Dermis blood vessel endothelial cell (primary cell): ENCODE measurements at regions not wholly inside any gene's neighbourhood (a gene's known extent, or its start where the extent isn't known, plus 50 kb on each side); places are given as distances from the start of the nearest gene placed in this dataset.
"Not testable (repeated sequence)": the region's sequence is repeated elsewhere in the genome, so short reads cannot be mapped to it uniquely, and the experiment has no call there.

Source experiments
- DNase-seq: peaks from one replicate; pipeline ENCODE4 v3.0.0; 2010

DNA sequence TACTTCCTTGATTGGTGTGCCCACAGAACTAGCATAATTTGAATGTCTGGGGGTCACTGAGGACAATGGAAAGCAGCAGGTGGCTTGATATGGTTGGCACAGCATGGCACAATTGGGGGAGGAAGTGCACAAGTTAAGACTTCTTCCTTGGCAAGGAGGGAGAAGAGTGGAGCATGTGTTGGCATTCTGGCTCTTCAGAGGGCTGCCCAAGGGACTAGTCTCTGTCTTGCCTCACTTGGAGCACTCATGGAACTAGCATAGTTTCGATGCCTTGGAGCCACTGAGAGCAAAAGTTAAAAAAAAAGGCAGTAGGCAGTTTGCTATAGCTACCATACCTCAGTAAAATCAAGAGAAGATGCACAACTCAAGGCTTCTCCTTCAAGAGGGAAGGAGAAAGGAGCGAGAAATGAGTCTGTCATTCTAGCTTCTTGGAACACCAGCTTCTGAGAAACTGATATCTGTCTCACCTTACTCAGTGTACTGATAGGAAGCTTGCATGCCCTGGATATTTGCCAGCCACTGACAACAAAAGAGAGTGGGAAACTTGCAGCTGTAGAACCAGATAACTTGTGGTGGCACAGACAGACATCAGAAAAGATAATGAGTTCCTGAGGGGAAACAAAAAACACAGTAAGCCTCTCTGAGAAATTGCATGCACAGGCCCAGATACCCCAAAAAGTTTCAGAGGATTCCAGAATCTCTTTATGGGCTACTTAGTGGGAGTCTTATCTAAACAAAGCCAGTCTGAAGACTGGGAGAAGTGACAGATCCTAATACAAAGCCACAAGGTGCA lies 207.5 kb upstream of the SAMSN1 start:
- no peak for DNase-seq

GRCh38 chr21:14753069-14753465 lies 207.0 kb upstream of the SAMSN1 start:
- no peak for DNase-seq

DNA sequence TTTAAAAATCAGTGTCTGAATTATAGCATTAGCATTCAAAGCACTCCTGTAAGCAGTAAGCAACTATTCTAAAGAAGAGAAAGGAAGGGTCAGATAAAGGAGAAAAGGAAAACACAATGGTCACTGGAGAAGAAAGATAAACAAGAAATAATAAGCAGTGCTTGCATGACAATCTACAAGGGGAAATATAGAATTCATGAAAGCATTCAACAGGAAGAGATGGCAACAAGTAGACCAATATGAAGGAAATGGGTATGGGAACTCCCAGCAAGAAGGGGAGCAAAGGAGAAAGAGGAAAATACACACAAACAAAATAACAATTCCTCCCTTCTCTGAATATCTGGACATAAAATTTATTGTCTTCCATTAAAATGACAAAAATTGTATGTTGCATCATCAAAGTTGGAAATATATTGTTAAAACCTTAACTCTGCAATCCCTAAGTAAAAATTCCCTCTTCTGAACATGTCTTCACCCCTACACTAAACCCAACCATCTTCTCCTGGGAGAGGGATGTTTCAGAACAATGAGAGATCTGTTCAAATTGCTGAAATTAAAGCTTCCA lies 206.3 kb upstream of the SAMSN1 start:
- DNase-seq, result no peak

DNA sequence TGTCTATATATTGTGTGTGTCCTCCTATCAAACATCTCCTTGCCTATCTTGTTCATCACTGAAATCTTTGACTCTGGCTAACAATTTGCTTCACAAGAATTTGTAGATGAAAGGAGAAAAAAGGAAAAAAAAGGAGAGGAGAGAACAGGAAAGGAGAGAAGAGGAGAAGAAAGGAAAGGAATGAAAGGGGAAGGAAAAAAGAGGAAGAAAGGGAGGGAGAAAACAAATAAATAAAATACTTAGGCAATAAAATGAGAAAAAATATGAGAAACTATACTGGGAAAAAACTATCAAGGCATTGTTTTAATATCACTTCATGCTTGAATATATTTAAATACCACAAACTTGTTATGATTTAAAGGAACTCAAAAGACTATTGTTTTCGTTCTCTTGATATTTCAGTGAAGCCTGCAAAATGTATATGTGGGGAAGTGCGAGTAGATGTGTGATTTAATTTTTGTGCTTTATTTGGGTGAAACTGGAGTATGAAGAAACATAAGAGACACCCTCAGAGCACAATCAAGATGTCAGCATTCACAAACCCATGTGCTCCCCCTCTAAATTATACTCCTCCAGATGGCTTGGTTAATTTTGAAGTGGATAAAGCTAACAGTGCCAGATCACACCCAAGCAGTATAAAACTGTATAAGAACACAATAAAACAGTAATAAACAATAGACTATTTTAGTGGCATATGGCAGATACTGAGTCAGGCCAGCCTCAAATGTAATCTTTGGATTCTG lies 205.7 kb upstream of the SAMSN1 start:
- no peak for DNase-seq

DNA sequence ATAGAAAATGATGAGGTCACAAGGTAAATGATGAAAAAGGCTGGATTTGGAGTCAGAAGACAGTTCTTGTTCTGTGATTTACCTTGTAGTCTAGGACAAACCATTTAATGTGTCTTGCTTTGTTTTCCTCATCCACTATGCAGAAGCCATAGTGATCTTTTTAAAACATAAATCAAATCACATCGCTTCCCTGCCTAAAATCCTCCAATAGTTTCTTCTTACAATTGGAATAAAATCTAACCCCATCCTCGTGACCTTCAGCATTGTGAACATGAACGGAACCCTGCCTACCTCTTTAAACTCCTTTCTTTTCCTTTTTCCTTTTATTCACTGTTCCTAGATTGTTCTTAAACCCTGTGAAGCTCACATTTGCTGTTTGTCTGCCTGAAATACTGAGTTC lies 204.9 kb upstream of the SAMSN1 start:
- DNase-seq, result no peak

DNA sequence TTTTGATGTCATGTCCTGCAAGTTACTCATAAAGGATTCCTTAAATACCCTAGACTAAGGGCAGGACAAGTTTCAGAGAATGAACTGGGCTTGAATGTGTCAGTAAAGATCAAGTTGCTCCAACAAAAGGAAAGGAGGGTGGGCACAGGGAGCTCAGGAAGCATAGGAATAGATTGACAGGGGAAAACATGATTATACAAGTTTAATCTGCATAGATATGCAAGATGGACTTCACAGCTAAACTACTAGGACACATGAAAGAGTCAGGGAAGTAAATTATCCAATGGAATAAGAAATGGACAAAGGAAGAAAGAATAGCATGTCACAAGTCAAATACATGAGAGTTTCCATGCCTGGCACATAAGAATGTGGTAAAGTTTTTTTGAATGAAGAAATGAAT lies 203.9 kb upstream of the SAMSN1 start:
- DNase-seq, result no peak

GRCh38 chr21:14748662-14749061 lies 202.5 kb upstream of the SAMSN1 start:
- no peak for DNase-seq

- DNase-seq, result no peak
Measured at GRCh38 chr21:14744368-14744767, 198.3 kb upstream of the SAMSN1 start.

DNA sequence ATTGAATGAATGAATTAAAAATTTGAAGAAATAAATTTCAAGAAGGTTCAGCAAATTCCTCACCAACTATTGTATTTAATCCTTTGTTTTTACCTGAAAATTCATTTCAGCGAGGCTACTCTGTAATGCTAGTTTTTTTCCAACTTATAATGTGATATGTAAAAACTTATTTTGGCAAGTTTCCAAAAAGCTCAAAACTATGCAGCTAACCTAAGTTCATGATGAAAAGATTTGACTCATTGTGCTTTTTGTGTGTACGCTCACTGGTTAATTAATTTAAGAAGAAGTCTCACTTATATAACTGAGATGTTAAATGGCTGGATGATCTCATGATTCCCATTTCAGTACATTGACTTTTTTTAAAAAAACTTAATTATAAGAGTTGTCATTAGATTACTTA lies 196.0 kb upstream of the SAMSN1 start:
- DNase-seq, result peak; percentile 12

DNA sequence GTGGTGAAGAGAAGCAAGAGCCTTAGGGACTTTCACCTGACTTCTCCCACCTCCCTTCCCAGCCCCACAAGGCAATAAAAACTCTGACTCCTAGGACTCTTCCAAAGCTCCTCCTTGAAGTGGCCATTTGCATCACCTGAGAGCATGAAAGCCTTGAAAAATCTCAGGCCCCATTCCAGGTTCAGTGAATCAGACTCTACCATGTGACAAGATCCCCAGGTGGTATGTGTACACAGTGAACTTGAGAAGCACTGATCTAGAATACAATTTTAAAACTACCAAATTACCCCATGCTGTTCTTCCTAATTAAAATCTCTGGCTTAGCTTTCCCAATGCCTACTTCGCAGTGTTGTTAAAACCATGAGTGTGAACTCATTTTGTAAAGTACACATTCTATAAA lies 195.1 kb upstream of the SAMSN1 start:
- DNase-seq, result no peak

DNA sequence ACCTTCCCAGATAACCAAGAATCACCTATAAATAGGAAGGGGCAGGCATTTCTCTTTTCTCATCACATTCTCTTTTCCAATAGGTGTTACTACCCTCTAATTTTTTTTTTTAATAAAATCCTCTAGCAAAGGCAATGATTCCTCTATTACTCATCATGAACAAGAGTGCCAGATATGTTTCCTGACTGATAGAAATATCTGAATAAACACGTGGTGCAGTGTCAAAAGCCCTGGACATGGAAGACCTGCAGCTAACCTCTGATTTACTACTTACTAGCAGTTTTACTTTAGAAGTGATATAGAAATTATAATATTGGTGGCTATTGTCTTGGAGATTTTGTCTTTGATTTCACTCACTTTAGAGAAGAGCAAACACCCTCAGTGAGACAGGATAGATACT lies 194.6 kb upstream of the SAMSN1 start:
- peak; percentile 20 for DNase-seq

GRCh38 chr21:14740116-14740515 lies 194.0 kb upstream of the SAMSN1 start:
- DNase-seq, result no peak

DNA sequence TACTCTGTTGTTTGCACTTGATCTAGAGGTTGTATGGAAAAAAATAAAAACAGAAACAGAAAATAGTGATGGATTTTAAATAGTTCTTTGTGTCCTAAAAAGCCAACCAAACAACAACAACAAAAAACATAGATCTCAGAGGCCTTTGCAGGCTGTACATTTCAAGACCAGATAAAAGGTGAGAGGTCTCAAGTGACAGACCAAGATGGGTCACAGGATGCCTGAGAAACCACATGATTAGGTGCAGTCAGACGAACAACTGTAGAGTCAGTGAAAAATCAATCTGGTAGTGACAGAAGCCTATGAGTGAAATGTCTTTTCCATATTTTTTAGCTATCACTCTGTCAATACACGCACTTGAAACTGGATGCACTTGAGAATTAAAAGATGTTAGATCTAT lies 193.5 kb upstream of the SAMSN1 start:
- DNase-seq, result no peak

GRCh38 chr21:14738576-14738975 lies 192.5 kb upstream of the SAMSN1 start:
- not testable (repeated sequence) for DNase-seq

DNA sequence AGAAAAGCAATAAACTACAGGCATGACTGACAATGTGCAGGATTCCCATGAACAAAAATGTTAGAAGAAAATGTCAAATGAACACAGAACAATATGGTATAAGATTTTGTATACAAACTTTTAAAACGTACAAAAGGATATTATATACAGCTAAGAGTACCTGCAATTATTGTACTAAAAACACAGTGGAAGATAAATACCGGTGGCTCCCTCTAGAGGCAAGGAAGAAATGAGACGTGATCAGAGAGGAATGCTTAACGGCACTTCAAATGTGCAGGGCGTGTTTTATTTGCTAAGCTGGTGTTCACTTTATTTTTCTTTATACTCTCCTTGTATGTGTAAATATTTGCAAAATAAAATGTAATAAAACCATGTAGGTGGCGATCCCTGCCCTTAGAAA lies 191.8 kb upstream of the SAMSN1 start:
- DNase-seq, result peak; percentile 77

DNA sequence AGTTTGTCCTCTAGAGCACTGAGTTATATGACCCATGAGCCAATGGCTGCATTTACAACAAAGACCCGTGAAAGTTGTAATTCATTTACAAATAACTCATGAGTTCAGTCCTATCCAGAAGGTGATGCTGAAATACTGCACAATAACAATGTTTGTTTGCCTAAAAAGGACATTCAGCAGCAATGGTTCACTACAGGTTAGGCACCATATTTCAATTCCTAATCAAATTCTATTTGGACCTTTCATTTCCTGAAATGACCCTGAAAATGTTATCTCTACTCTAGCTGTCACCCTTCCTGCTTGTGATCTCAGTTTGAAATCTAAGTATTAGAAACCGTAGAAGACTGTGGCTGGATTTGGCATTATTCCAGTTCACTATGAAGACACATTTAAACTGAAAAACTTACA lies 191.2 kb upstream of the SAMSN1 start:
- DNase-seq, result peak; percentile 44

GRCh38 chr21:14736672-14737071 lies 190.6 kb upstream of the SAMSN1 start:
- no peak for DNase-seq

DNA sequence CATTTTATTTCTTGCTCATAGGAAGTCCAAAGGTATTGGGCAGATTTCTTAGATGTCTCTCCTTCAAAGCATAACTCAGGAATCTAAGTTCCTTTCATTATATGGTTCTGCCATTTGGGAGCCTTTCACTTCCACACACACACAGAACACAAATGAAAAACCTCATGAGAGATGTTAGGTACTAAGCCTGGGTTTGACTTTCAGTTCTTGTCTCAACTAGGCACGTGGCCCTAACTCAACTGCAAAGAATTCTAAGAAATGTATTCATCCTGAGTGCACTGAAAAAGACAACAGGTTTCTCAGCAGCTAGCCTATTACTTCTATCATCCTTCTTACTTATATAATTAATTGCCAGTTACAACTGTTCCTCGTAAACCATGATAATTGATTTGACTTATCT lies 190.0 kb upstream of the SAMSN1 start:
- no peak for DNase-seq

- no peak for DNase-seq
Measured at GRCh38 chr21:14734833-14735232, 188.7 kb upstream of the SAMSN1 start.

DNA sequence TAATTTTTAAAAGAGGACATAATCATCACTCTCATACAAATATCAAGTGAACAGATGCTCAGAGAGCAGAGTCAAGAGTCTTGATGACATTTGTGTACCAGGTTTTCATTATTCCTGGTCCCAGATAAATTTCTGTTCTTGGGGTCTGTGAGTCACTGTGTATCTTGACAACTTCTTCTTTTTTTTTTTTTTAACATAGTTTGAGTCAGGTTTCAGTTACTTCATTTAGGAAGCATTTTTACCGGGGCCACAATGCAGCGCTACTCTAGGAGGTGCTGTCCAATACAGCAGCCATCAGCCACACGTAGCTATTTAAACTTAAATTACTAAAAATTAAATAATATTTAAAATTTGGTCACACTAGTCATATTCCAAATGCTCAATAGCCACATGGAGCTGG lies 188.1 kb upstream of the SAMSN1 start:
- no peak for DNase-seq

DNA sequence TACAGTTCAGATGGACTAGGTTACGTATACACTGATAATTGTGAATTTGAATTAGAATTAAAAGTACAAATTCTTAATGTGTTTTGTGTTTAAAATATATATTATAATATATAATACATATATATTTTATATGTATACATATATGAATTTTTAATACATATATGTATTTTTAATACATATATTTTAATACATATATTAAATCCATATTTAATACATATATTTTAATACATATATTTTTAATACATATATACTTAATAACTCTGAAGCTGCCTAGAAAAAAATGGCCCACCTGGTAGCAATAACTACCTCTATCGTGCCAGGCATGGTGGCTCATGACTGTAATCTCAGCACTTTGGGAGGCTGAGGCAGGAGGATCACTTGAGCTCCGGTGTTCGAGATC lies 179.1 kb upstream of the SAMSN1 start:
- no peak for DNase-seq

DNA sequence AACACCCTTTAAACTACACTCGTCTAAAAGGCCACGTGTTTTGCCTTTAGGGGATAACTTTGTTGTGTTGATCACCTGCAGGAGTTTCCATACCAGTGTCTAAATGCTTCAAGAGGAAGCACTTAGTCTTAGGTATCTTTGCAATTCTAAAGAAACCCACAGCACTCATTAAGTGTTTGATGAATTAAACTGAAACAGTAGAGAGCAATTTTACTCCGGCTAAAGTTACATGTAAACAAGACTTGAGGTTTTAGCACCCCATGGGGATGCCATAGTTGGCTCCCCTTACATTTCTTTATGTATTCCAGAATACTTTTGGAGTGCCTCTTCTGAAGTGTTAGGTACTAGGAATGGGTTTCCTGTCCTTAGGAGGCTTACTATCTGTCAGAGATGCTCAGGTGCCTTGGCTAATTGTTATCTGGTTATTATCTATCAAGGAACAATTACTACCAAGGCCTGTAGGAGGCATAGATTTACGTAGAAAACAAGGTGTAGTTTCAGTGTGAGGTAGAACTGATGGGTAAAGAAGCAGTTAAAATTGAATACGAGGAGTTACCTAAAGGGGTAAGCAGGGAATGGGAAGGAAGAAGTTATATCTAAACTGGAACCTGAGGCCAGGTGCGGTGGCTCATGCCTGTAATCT lies 176.8 kb upstream of the SAMSN1 start:
- no peak for DNase-seq

DNA sequence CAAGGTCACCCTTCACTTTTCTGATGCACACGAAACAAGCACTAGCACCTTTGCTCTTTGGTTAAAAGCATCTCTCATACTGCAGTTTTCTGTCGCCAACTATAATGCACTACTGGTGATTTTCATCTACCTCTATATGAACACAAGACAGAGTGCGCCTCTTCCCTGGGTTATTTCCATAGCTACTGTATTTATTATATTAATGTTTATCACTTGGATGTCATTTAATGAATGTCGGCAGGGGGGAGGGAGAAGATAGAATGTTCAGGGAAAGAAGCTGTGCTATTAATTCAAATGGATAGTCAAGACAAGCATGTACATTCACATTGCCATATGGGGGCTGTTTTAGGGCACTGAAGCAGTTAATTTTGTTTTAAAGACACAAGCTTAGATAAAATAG lies 174.1 kb upstream of the SAMSN1 start:
- no peak for DNase-seq

- no peak for DNase-seq
Measured at GRCh38 chr21:14718951-14719350, 172.8 kb upstream of the SAMSN1 start.
